Fibroblast of lung (primary cell): ENCODE measurements at regions not wholly inside any gene's neighbourhood (a gene's known extent, or its start where the extent isn't known, plus 50 kb on each side); places are given as distances from the start of the nearest gene placed in this dataset.

Source experiments
- DNase-seq, 2 donors: peaks; one replicate each; pipeline versions ENCODE4 v3.0.0 to v3.0.0-alpha.2; 2010; ENCODE audit warnings: low read depth in 2 of 2
- H2AFZ ChIP-seq: 2 replicates; pipeline ENCODE4 v1.5.1; 2012; ENCODE audit warnings: low read length, control low read depth, inconsistent platforms
- H3K27ac ChIP-seq: 2 replicates; pipeline ENCODE4 v1.5.1; 2011; ENCODE audit warnings: low read length, control low read depth; ENCODE audit not compliant: insufficient read depth
- H3K27me3 ChIP-seq: 2 replicates; pipeline ENCODE4 v1.5.1; 2011; ENCODE audit warnings: mild to moderate bottlenecking, low read length; ENCODE audit not compliant: control insufficient read depth, insufficient read depth
- H3K36me3 ChIP-seq: 2 replicates; pipeline ENCODE4 v1.5.1; 2011; ENCODE audit warnings: low read length; ENCODE audit not compliant: control insufficient read depth, insufficient read depth
- H3K4me1 ChIP-seq: 2 replicates; pipeline ENCODE4 v1.5.1; 2011; ENCODE audit warnings: low read length; ENCODE audit not compliant: control insufficient read depth, insufficient read depth; ENCODE audit errors: extremely low read depth
- H3K4me2 ChIP-seq: 2 replicates; pipeline ENCODE4 v1.5.1; 2011; ENCODE audit warnings: low read length, control low read depth; ENCODE audit not compliant: insufficient read depth; ENCODE audit errors: extremely low read depth
- H3K4me3 ChIP-seq, 4 experiments: fragments of 200-600 bp in 1 of 4; sonication (generic) in 1 of 4; replicated peaks in 1 of 4; 2 replicates each; pipeline ENCODE4 v1.5.1; 2011 to 2016; ENCODE audit warnings: low read length in 4 of 4, low read depth in 3 of 4, mild to moderate bottlenecking in 3 of 4, control low read depth in 2 of 4, inconsistent platforms in 1 of 4, mixed read lengths in 1 of 4; ENCODE audit not compliant: insufficient read depth in 1 of 4; ENCODE audit errors: control extremely low read depth in 1 of 4
- H3K79me2 ChIP-seq: 2 replicates; pipeline ENCODE4 v1.5.1; 2012; ENCODE audit warnings: mild to moderate bottlenecking, low read length, inconsistent platforms; ENCODE audit not compliant: control insufficient read depth, insufficient read depth
- H3K9ac ChIP-seq: 2 replicates; pipeline ENCODE4 v1.5.1; 2011; ENCODE audit warnings: mild to moderate bottlenecking, low read length, control low read depth; ENCODE audit not compliant: insufficient read depth
- H3K9me3 ChIP-seq: 2 replicates; pipeline ENCODE4 v1.5.1; 2012; ENCODE audit warnings: low read depth, low read length; ENCODE audit not compliant: control insufficient read depth, insufficient read depth
- H4K20me1 ChIP-seq: 2 replicates; pipeline ENCODE4 v1.5.1; 2011; ENCODE audit warnings: low read length; ENCODE audit not compliant: control insufficient read depth, insufficient read depth; ENCODE audit errors: extremely low read depth
- CTCF ChIP-seq, 2 donors: IDR thresholded peaks in 1 of 2; conservative IDR thresholded peaks in 1 of 2; 1 replicate in 1 of 2; 2 replicates in 1 of 2; pipeline ENCODE4 v1.5.1; 2011 to 2012; ENCODE audit warnings: low read length in 2 of 2, control low read depth in 1 of 2, inconsistent platforms in 1 of 2, low read depth in 1 of 2, mild to moderate bottlenecking in 1 of 2
- EZH2 ChIP-seq: IDR thresholded peaks from 2 replicates; pipeline ENCODE4 v1.5.1; 2012; ENCODE audit warnings: low read length, control low read depth, mild to moderate bottlenecking; ENCODE audit errors: missing control alignments

- Histone ChIP-seq H2AFZ (no peak overlapping the region), H3K79me2 (no peaks in the 10 kb centered on the region), H3K27ac (no peak overlapping the region), H3K9me3 (no peaks in the 10 kb centered on the region), H3K4me3 (no peak overlapping the region), H3K36me3 (no peaks in the 10 kb centered on the region), H3K27me3 (no peaks in the 10 kb centered on the region), H3K4me2 (no peak overlapping the region), H4K20me1 (no peaks in the 10 kb centered on the region), H3K9ac (no peak overlapping the region), H3K4me1 (no peaks in the 10 kb centered on the region)
- DNase-seq = no peak
- TF ChIP-seq EZH2 = no peak
- no peak for TF ChIP-seq CTCF (conservative IDR thresholded peaks at IDR 0.05 in 1 of 2, IDR thresholded peaks at IDR 0.05 in 1 of 2; ENCODE audit: low read depth in 1 of 2, low read length in 2 of 2)
These were observed 331.8 kb downstream of the MTX2 start for GRCh38 chr2:176601066-176601465.

- Histone ChIP-seq H3K27ac (no peak overlapping the region), H3K36me3 (no peaks in the 10 kb centered on the region), H4K20me1 (no peaks in the 10 kb centered on the region), H3K4me1 (no peaks in the 10 kb centered on the region), H3K79me2 (no peaks in the 10 kb centered on the region), H2AFZ (no peak overlapping the region), H3K27me3 (no peaks in the 10 kb centered on the region), H3K4me2 (no peak overlapping the region), H3K4me3 (no peak overlapping the region), H3K9ac (no peak overlapping the region), H3K9me3 (no peaks in the 10 kb centered on the region)
- TF ChIP-seq EZH2 = no peak
- TF ChIP-seq CTCF (conservative IDR thresholded peaks at IDR 0.05 in 1 of 2, IDR thresholded peaks at IDR 0.05 in 1 of 2; ENCODE audit: low read depth in 1 of 2, low read length in 2 of 2) = no peak
- DNase-seq = no peak
These were observed 342.8 kb downstream of the MTX2 start for GRCh38 chr2:176612036-176612435.

GRCh38 chr2:176612736-176613135 lies 343.5 kb downstream of the MTX2 start:
- peak in 1 of 2 donors; percentile 69 for DNase-seq
- Histone ChIP-seq H3K9ac (no peak overlapping the region), H3K9me3 (no peaks in the 10 kb centered on the region), H3K79me2 (no peaks in the 10 kb centered on the region), H4K20me1 (no peaks in the 10 kb centered on the region), H2AFZ (no peak overlapping the region), H3K27ac (no peak overlapping the region), H3K36me3 (no peaks in the 10 kb centered on the region), H3K27me3 (no peaks in the 10 kb centered on the region), H3K4me3 (no peak overlapping the region), H3K4me1 (no peaks in the 10 kb centered on the region), H3K4me2 (no peak overlapping the region)
- TF ChIP-seq EZH2 = no peak
- TF ChIP-seq CTCF (conservative IDR thresholded peaks at IDR 0.05 in 1 of 2, IDR thresholded peaks at IDR 0.05 in 1 of 2; ENCODE audit: low read depth in 1 of 2, low read length in 2 of 2) = no peak
